WTC11 (cell line): ENCODE measurements at regions not wholly inside any gene's neighbourhood (a gene's known extent, or its start where the extent isn't known, plus 50 kb on each side); places are given as distances from the start of the nearest gene placed in this dataset.

Source experiments
- ATAC-seq: fragments of 200-7000 bp; cut with Tn5 transposase; 2 replicates; pipeline ENCODE4 v1.10.0; 2021; ENCODE audit warnings: mild to moderate bottlenecking, moderate library complexity
- CTCF ChIA-PET: fragments of 300-600 bp; sonication (Branson Sonifier 250); formaldehyde crosslinking; loops from one replicate; lab custom pipeline; 2021; ENCODE audit warnings: antibody characterized with exemption; lab: Charles Lee
- POLR2A ChIA-PET: fragments of 350-600 bp; sonication (Branson Sonifier 250); formaldehyde crosslinking; loops from one replicate; lab custom pipeline; 2021; ENCODE audit warnings: antibody characterized with exemption; lab: Charles Lee
- DNase-seq: peaks from one replicate; pipeline ENCODE4 v3.0.0; 2021; ENCODE audit warnings: low spot score
- H3K27ac Mint-ChIP-seq: 2 replicates; pipeline ENCODE4 v1.8.0; 2021; ENCODE audit warnings: mixed read lengths
- H3K27me3 Mint-ChIP-seq: 2 replicates; pipeline ENCODE4 v1.8.0; 2021; ENCODE audit warnings: low read depth, mild to moderate bottlenecking, moderate library complexity, mixed read lengths
- H3K36me3 Mint-ChIP-seq: 2 replicates; pipeline ENCODE4 v1.8.0; 2021; ENCODE audit warnings: mixed read lengths
- H3K4me1 Mint-ChIP-seq: 2 replicates; pipeline ENCODE4 v1.8.0; 2022; ENCODE audit warnings: mixed read lengths
- H3K4me3 Mint-ChIP-seq: 2 replicates; pipeline ENCODE4 v1.8.0; 2021; ENCODE audit warnings: mild to moderate bottlenecking, moderate library complexity, mixed read lengths
- H3K9me3 Mint-ChIP-seq: 2 replicates; pipeline ENCODE4 v1.8.0; 2021; ENCODE audit warnings: mixed read lengths
- ATF6 ChIP-seq: sonication (generic); formaldehyde crosslinking; IDR thresholded peaks from 2 replicates; pipeline ENCODE4 v1.8.1; 2023; ENCODE audit warnings: mild to moderate bottlenecking, missing genetic modification reagents
- CREM ChIP-seq: sonication (generic); formaldehyde crosslinking; IDR thresholded peaks from 2 replicates; pipeline ENCODE4 v1.8.1; 2022; ENCODE audit warnings: mild to moderate bottlenecking, missing genetic modification reagents, moderate library complexity
- E2F4 ChIP-seq: sonication (generic); formaldehyde crosslinking; IDR thresholded peaks from 2 replicates; pipeline ENCODE4 v1.8.1; 2022; ENCODE audit warnings: low read depth, mild to moderate bottlenecking, moderate library complexity, missing genetic modification reagents, borderline replicate concordance
- IRF2 ChIP-seq: sonication (generic); formaldehyde crosslinking; IDR thresholded peaks from 2 replicates; pipeline ENCODE4 v1.8.0; 2022; ENCODE audit warnings: low read depth, missing genetic modification reagents, borderline replicate concordance
- MAX ChIP-seq: sonication (generic); formaldehyde crosslinking; IDR thresholded peaks from 2 replicates; pipeline ENCODE4 v1.8.0; 2022; ENCODE audit warnings: mild to moderate bottlenecking, missing genetic modification reagents
- TEAD1 ChIP-seq: sonication (generic); formaldehyde crosslinking; IDR thresholded peaks from 2 replicates; pipeline ENCODE4 v1.8.0; 2022; ENCODE audit warnings: mild to moderate bottlenecking, missing genetic modification reagents
- TEAD4 ChIP-seq: sonication (generic); formaldehyde crosslinking; IDR thresholded peaks from 2 replicates; pipeline ENCODE4 v1.8.0; 2022; ENCODE audit warnings: mild to moderate bottlenecking, missing genetic modification reagents
- USF1 ChIP-seq: sonication (generic); formaldehyde crosslinking; IDR thresholded peaks from 2 replicates; pipeline ENCODE4 v1.8.0; 2022; ENCODE audit warnings: mild to moderate bottlenecking, missing genetic modification reagents
- ZNF138 ChIP-seq: sonication (generic); formaldehyde crosslinking; conservative IDR thresholded peaks from 2 replicates; pipeline ENCODE4 v1.8.1; 2022; ENCODE audit warnings: mild to moderate bottlenecking, moderate library complexity, missing genetic modification reagents
- ZNF512 ChIP-seq: sonication (generic); formaldehyde crosslinking; IDR thresholded peaks from 2 replicates; pipeline ENCODE4 v1.8.1; 2022; ENCODE audit warnings: missing genetic modification reagents, borderline replicate concordance

- DNase-seq (no peak), ATAC-seq (no peak)
- Mint-ChIP-seq H3K36me3 (peaks cover 8% of the 10 kb centered on the region), H3K27me3 (no peaks in the 10 kb centered on the region), H3K9me3 (peaks cover 17% of the 10 kb centered on the region), H3K27ac (no peak overlapping the region), H3K4me1 (peaks cover 9% of the 10 kb centered on the region), H3K4me3 (no peak overlapping the region)
- ChIA-PET POLR2A (no interaction called here), CTCF (no interaction called here)
- TF ChIP-seq TEAD1 (CRISPR knock-in tag) (no peak), USF1 (no peak), E2F4 (CRISPR knock-in tag) (no peak), ZNF138 (CRISPR knock-in tag) (no peak), TEAD4 (CRISPR knock-in tag) (no peak), MAX (CRISPR knock-in tag) (no peak)
Observed at GRCh38 chr2:3132966-3133365, 244.7 kb downstream of the EIPR1 start.

GRCh38 chr2:3132466-3132865, 245.2 kb downstream of the EIPR1 start:
- ChIA-PET CTCF (no interaction called here), POLR2A (no interaction called here)
- no peak for DNase-seq
- Mint-ChIP-seq H3K9me3 (peaks cover 17% of the 10 kb centered on the region), H3K27me3 (no peaks in the 10 kb centered on the region), H3K27ac (no peak overlapping the region), H3K4me3 (no peak overlapping the region), H3K4me1 (peaks cover 9% of the 10 kb centered on the region), H3K36me3 (peaks cover 8% of the 10 kb centered on the region)
- no peak for ATAC-seq
- TF ChIP-seq ZNF512 (CRISPR knock-in tag), result no peak

- TF ChIP-seq IRF2 (no peak), MAX (CRISPR knock-in tag) (no peak), CREM (CRISPR knock-in tag) (no peak), ATF6 (CRISPR knock-in tag) (no peak)
- TF ChIP-seq, all 79 proteins: peak for 0
- DNase-seq, result no peak
- H3K9me3 Mint-ChIP-seq, result peaks cover 17% of the 10 kb centered on the region
- H3K27me3 Mint-ChIP-seq, result no peaks in the 10 kb centered on the region
- H3K4me1 Mint-ChIP-seq, result peaks cover 13% of the 10 kb centered on the region
- no peak; the same call in 1 of the 2 replicates for ATAC-seq
- POLR2A ChIA-PET, result interaction anchor here (0.8 kb wide), 1 partner anchor 12 kb away, joined by 3 read pairs; no protein-coding TSS in a partner anchor
- no peak overlapping the region for H3K27ac Mint-ChIP-seq
- no peak overlapping the region for H3K4me3 Mint-ChIP-seq
- CTCF ChIA-PET, result interaction anchor here (0.8 kb wide), 1 partner anchor 387 kb away, joined by 3 read pairs; no protein-coding TSS in a partner anchor
- peaks cover 8% of the 10 kb centered on the region for H3K36me3 Mint-ChIP-seq
Observed at GRCh38 chr2:3131636-3132326, 245.8 kb downstream of the EIPR1 start.
